Endothelial cell (in vitro differentiated cells): ENCODE measurements at regions not wholly inside any gene's neighbourhood (a gene's known extent, or its start where the extent isn't known, plus 50 kb on each side); places are given as distances from the start of the nearest gene placed in this dataset.

ENCODE experiments used
- DNase-seq: peaks from one replicate; pipeline ENCODE4 v3.0.0; 2021; ENCODE audit warnings: low spot score
- H3K27ac Mint-ChIP-seq: one replicate; pipeline ENCODE4 v1.8.0; 2021; ENCODE audit warnings: mixed read lengths, inconsistent platforms; ENCODE audit not compliant: unreplicated experiment
- H3K27me3 Mint-ChIP-seq: one replicate; pipeline ENCODE4 v1.8.0; 2021; ENCODE audit warnings: mild to moderate bottlenecking, moderate library complexity, mixed read lengths, inconsistent platforms; ENCODE audit not compliant: unreplicated experiment
- H3K36me3 Mint-ChIP-seq: one replicate; pipeline ENCODE4 v1.8.0; 2021; ENCODE audit warnings: mild to moderate bottlenecking, low read depth, mixed read lengths, inconsistent platforms; ENCODE audit not compliant: unreplicated experiment
- H3K4me1 Mint-ChIP-seq: one replicate; pipeline ENCODE4 v1.8.0; 2021; ENCODE audit warnings: mild to moderate bottlenecking, mixed read lengths, inconsistent platforms; ENCODE audit not compliant: unreplicated experiment
- H3K4me3 Mint-ChIP-seq: one replicate; pipeline ENCODE4 v1.8.0; 2021; ENCODE audit warnings: mild to moderate bottlenecking, mixed read lengths, inconsistent platforms; ENCODE audit not compliant: unreplicated experiment
- H3K9me3 Mint-ChIP-seq: one replicate; pipeline ENCODE4 v1.8.0; 2021; ENCODE audit warnings: mixed read lengths, inconsistent platforms; ENCODE audit not compliant: unreplicated experiment
- TF ChIP-seq, protein P1 (sequence below): fragments of 200-600 bp; sonication (generic); IDR thresholded peaks from one replicate; pipeline ENCODE4 v1.5.0; 2021; ENCODE audit warnings: antibody characterized with exemption; ENCODE audit not compliant: unreplicated experiment

DNA sequence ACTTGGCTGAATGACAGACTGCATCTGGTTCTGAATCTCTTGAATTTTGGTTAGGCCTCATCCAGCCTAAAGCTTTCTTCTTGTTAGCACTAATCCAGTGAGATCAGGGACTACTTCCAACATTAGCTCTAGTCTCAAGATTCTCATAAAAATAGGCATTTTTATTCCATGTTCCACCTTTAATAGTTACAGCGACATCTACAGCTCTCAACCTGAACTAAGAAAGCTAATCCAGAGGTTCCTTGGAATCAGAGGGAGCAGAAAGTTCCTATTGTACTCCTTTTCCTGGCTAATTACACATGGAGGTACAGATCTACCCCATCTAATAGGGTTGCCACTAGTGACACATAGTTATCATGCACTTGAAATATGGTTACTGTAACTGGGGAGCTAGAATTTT lies 391.9 kb downstream of the RMST start:
- no peak overlapping the region for H3K27ac Mint-ChIP-seq
- TF ChIP-seq, protein P1, sequence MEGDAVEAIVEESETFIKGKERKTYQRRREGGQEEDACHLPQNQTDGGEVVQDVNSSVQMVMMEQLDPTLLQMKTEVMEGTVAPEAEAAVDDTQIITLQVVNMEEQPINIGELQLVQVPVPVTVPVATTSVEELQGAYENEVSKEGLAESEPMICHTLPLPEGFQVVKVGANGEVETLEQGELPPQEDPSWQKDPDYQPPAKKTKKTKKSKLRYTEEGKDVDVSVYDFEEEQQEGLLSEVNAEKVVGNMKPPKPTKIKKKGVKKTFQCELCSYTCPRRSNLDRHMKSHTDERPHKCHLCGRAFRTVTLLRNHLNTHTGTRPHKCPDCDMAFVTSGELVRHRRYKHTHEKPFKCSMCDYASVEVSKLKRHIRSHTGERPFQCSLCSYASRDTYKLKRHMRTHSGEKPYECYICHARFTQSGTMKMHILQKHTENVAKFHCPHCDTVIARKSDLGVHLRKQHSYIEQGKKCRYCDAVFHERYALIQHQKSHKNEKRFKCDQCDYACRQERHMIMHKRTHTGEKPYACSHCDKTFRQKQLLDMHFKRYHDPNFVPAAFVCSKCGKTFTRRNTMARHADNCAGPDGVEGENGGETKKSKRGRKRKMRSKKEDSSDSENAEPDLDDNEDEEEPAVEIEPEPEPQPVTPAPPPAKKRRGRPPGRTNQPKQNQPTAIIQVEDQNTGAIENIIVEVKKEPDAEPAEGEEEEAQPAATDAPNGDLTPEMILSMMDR = no peak
- H3K9me3 Mint-ChIP-seq = no peaks in the 10 kb centered on the region
- no peaks in the 10 kb centered on the region for H3K36me3 Mint-ChIP-seq
- no peak for DNase-seq
- H3K4me3 Mint-ChIP-seq = no peak overlapping the region
- no peaks in the 10 kb centered on the region for H3K4me1 Mint-ChIP-seq
- peaks cover 1% of the 10 kb centered on the region for H3K27me3 Mint-ChIP-seq

DNA sequence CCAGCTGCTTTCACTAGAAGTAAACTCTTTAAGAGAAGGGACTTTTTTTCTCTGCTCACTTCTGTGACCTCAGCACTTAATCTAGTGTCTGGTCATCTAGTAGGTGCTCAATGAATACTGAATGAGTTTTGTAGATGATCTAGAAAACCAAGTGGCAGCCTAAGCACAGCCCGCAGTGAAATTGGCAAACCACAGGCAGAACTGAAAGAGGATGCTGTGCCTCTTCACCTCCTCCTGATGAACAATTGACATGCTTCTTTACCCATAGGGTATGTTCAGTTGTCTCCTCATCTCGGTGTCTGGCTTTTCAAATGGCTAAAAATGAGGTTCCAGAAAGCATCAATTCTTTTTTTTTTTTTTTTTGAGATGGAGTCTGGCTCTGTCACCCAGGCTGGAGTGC lies 399.5 kb downstream of the RMST start:
- Mint-ChIP-seq H3K9me3 (no peaks in the 10 kb centered on the region), H3K4me3 (no peak overlapping the region), H3K27me3 (peaks cover 1% of the 10 kb centered on the region), H3K4me1 (no peaks in the 10 kb centered on the region), H3K27ac (no peak overlapping the region), H3K36me3 (no peaks in the 10 kb centered on the region)
- TF ChIP-seq, protein P1 = no peak
- no peak for DNase-seq

DNA sequence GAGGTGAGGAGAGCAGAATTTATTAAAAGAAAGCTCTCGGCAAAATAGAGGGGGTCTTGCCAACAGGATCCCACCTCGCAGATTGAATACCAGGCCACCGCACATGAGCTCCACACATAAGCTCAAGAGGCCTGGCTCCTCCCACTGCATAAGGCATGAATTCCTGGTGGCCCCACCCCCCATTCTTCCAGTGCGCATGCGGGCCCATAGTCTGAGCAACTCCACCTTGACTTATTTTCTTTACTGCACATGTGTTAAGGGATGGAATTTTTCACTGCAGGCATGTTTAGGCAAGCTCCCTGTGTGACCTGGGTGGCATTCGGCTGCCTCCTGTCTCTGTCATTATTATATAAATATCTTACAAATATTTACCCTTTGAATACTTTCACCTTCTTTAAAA lies 412.5 kb downstream of the RMST start:
- H3K27ac Mint-ChIP-seq = no peak overlapping the region

DNA sequence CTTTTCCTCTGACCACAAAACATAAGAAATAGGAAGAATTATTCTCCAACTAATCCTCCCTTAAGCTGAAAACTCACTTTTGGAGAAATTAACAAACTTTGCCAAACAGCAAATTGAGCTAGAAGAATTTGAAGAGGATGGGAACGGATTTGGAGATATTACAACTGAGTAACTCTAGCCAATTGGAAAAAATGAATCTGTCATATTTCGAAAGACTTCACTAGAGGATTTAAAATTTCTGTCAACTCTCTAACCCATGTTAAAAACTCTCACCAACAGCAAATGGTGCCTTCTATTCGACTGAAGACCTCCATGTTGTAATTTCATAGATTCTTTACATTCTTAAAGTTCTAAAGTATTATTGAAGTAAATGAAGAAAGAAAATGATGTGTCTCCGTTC lies 414.2 kb downstream of the RMST start:
- H3K36me3 Mint-ChIP-seq = no peaks in the 10 kb centered on the region
- no peak overlapping the region for H3K27ac Mint-ChIP-seq
- H3K4me1 Mint-ChIP-seq = no peaks in the 10 kb centered on the region
- no peak overlapping the region for H3K4me3 Mint-ChIP-seq
- H3K9me3 Mint-ChIP-seq = no peaks in the 10 kb centered on the region
- TF ChIP-seq, protein P1 = no peak
- no peaks in the 10 kb centered on the region for H3K27me3 Mint-ChIP-seq
- no peak for DNase-seq

More for the DNA sequence above, 412.5 kb downstream of the RMST start:
- Mint-ChIP-seq H3K9me3 (no peaks in the 10 kb centered on the region), H3K27me3 (no peaks in the 10 kb centered on the region), H3K36me3 (no peaks in the 10 kb centered on the region), H3K4me3 (no peak overlapping the region), H3K4me1 (no peaks in the 10 kb centered on the region)
- no peak for DNase-seq
- TF ChIP-seq, protein P1 = no peak

DNA sequence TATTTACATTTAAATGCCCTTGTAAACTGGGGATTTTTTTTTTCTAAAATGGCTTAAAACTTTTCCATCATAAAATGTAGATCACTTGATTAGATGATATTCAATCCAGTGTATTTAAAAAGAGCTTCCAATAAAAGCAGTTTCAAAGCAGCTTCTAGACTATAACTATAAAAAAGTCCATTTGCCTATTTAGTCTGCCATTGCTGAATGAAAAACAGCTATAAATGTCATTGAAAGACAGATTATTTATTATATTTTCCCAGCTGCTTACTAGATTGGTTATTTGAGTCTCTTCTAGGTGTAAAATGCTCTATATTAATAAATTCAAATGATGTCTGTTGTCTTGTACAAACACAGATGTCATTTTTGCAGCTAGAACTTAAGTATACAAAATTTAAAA lies 414.8 kb downstream of the RMST start:
- no peaks in the 10 kb centered on the region for H3K36me3 Mint-ChIP-seq
- no peaks in the 10 kb centered on the region for H3K9me3 Mint-ChIP-seq
- H3K27ac Mint-ChIP-seq = no peak overlapping the region
- no peaks in the 10 kb centered on the region for H3K27me3 Mint-ChIP-seq
- no peak for DNase-seq
- no peaks in the 10 kb centered on the region for H3K4me1 Mint-ChIP-seq
- TF ChIP-seq, protein P1 = no peak
- H3K4me3 Mint-ChIP-seq = no peak overlapping the region
